ENCODE measurements at regions not wholly inside any gene's neighbourhood (a gene's known extent, or its start where the extent isn't known, plus 50 kb on each side); places are given as distances from the start of the nearest gene placed in this dataset.
A peak's percentile ranks its signal among the peaks of the same experiment; 100 is the strongest.

GRCh38 chr3:34292605-34293300 lies 494.3 kb downstream of the PDCD6IP start:
- DNase-seq, result no peak

- DNase-seq, result no peak
These were observed 495.8 kb downstream of the PDCD6IP start for GRCh38 chr3:34294240-34294639.

- no peak for DNase-seq
These were observed 498.4 kb downstream of the PDCD6IP start for GRCh38 chr3:34296796-34297195.

- DNase-seq, result no peak
These were observed 500.2 kb downstream of the PDCD6IP start for GRCh38 chr3:34298653-34299052.

GRCh38 chr3:34300621-34301020 lies 502.2 kb downstream of the PDCD6IP start:
- DNase-seq, result no peak

- no peak for DNase-seq
These were observed 502.9 kb downstream of the PDCD6IP start for GRCh38 chr3:34301313-34301712.

- no peak for DNase-seq
These were observed 506.8 kb downstream of the PDCD6IP start for GRCh38 chr3:34305266-34305665.

- no peak for DNase-seq
These were observed 514.3 kb downstream of the PDCD6IP start for GRCh38 chr3:34312684-34313083.

GRCh38 chr3:34319881-34320280 lies 521.5 kb downstream of the PDCD6IP start:
- DNase-seq, result peak in 2 of 3 donors; percentile 24 to 39

GRCh38 chr3:34323517-34323916 lies 525.1 kb downstream of the PDCD6IP start:
- no peak for DNase-seq

GRCh38 chr3:34346656-34347055 lies 548.2 kb downstream of the PDCD6IP start:
- DNase-seq, result no peak

GRCh38 chr3:34351882-34352777 lies 553.7 kb downstream of the PDCD6IP start:
- no peak for DNase-seq

- no peak for DNase-seq
These were observed 554.4 kb downstream of the PDCD6IP start for GRCh38 chr3:34352778-34353331.

- no peak for DNase-seq
These were observed 559.0 kb downstream of the PDCD6IP start for GRCh38 chr3:34357461-34357860.

- no peak for DNase-seq
These were observed 560.6 kb downstream of the PDCD6IP start for GRCh38 chr3:34359064-34359463.

GRCh38 chr3:34360713-34361112 lies 562.3 kb downstream of the PDCD6IP start:
- no peak for DNase-seq

- DNase-seq, result peak in 1 of 3 donors; percentile 7
These were observed 563.5 kb downstream of the PDCD6IP start for GRCh38 chr3:34361921-34362320.

- DNase-seq, result no peak
These were observed 564.5 kb downstream of the PDCD6IP start for GRCh38 chr3:34362910-34363309.

GRCh38 chr3:34363881-34364280 lies 565.5 kb downstream of the PDCD6IP start:
- no peak for DNase-seq

GRCh38 chr3:34364335-34364734 lies 565.9 kb downstream of the PDCD6IP start:
- DNase-seq, result no peak

GRCh38 chr3:34365231-34365630 lies 566.8 kb downstream of the PDCD6IP start:
- no peak for DNase-seq

- DNase-seq, result no peak
These were observed 567.3 kb downstream of the PDCD6IP start for GRCh38 chr3:34365771-34366170.

GRCh38 chr3:34367521-34367920 lies 569.1 kb downstream of the PDCD6IP start:
- no peak for DNase-seq

All from muscle of back (tissue), 3 donors.